K562 (cell line): ENCODE measurements at regions not wholly inside any gene's neighbourhood (a gene's known extent, or its start where the extent isn't known, plus 50 kb on each side); places are given as distances from the start of the nearest gene placed in this dataset.
"Not testable (repeated sequence)": the region's sequence is repeated elsewhere in the genome, so short reads cannot be mapped to it uniquely, and the experiment has no call there.

Experiments
- ATAC-seq: fragments of 200-7000 bp; cut with Tn5 transposase; 3 replicates; pipeline ENCODE4 v1.9.1; 2020; ENCODE audit warnings: moderate library complexity
- BruUV-seq: library from RNA; stranded (reverse); fragments of 400-500 nt; replicated peaks from 2 replicates; lab custom pipeline; 2021; lab: Mats Ljungman, UMichigan
- CTCF ChIA-PET: fragments of 300-600 bp; formaldehyde crosslinking; extraction: SDS; loops from one replicate; lab custom pipeline; 2021; ENCODE audit warnings: low intra/inter-chr PET ratio; lab: Yijun Ruan, JAX
- POLR2A ChIA-PET: fragments of 300-600, 350-650 bp; sonication (Branson Sonifier 250); formaldehyde crosslinking; extraction: SDS; loops from one replicate; lab custom pipeline; 2021; ENCODE audit warnings: antibody characterized with exemption, inconsistent platforms; lab: Yijun Ruan, JAX
- DNase-seq, 4 experiments: peaks; one replicate each; pipeline versions ENCODE4 v3.0.0 to v3.0.0-alpha.2; 2011 to 2018; ENCODE audit warnings: low spot score in 3 of 4, mixed read lengths in 3 of 4; ENCODE audit errors: extremely low read depth in 1 of 4
- FAIRE-seq: peaks from 2 replicates; lab custom pipeline; 2011; peaks lifted over from hg19 to GRCh38; lab: Jason Lieb, UNC
- H2AFZ ChIP-seq: 2 replicates; pipeline ENCODE4 v1.6.0; 2011; ENCODE audit warnings: low read depth, low read length, control low read depth, inconsistent platforms
- H3K27ac ChIP-seq: fragments of 200-600 bp; 3 replicates; pipeline ENCODE4 v1.8.0; 2011; ENCODE audit warnings: low read depth, mild to moderate bottlenecking, control low read depth, inconsistent platforms, low read length, moderate library complexity, mixed read lengths; ENCODE audit errors: extremely low read depth
- H3K27me3 ChIP-seq, 2 experiments: fragments of 300-600 bp in 1 of 2; 2 replicates in 1 of 2; 3 replicates in 1 of 2; pipeline versions ENCODE4 v1.6.0 to v1.8.0; 2011; ENCODE audit warnings: inconsistent platforms in 2 of 2, low read length in 2 of 2, mild to moderate bottlenecking in 1 of 2, mixed read lengths in 1 of 2, moderate library complexity in 1 of 2; ENCODE audit not compliant: control insufficient read depth in 2 of 2, insufficient read depth in 2 of 2
- H3K36me3 ChIP-seq: fragments of 300-600 bp; 3 replicates; pipeline ENCODE4 v1.8.0; 2011; ENCODE audit warnings: mild to moderate bottlenecking, low read length, inconsistent platforms; ENCODE audit not compliant: control insufficient read depth, insufficient read depth
- H3K4me1 ChIP-seq, 2 experiments: fragments of 200-600 bp in 1 of 2; replicated peaks in 1 of 2; 2 replicates in 1 of 2; 3 replicates in 1 of 2; pipeline versions ENCODE4 v1.5.1 to v1.8.0; 2011; ENCODE audit warnings: inconsistent platforms in 2 of 2, low read length in 2 of 2, mild to moderate bottlenecking in 1 of 2, mixed read lengths in 1 of 2, moderate library complexity in 1 of 2; ENCODE audit not compliant: control insufficient read depth in 2 of 2, insufficient read depth in 2 of 2
- H3K4me2 ChIP-seq: 2 replicates; pipeline ENCODE4 v1.6.1; 2011; ENCODE audit warnings: low read length, control low read depth, inconsistent platforms, mixed read lengths; ENCODE audit not compliant: insufficient read depth
- H3K4me3 ChIP-seq: fragments of 200-600 bp; sonication (generic), shearing (Covaris generic); 2 replicates; pipeline ENCODE4 v1.5.1; 2016; ENCODE audit warnings: control low read depth, inconsistent platforms
- H3K79me2 ChIP-seq: fragments of 200-600 bp; 3 replicates; pipeline ENCODE4 v1.8.0; 2011; ENCODE audit warnings: low read length, inconsistent platforms; ENCODE audit not compliant: control insufficient read depth, insufficient read depth
- H3K9ac ChIP-seq, 2 experiments: 2 replicates each; pipeline versions ENCODE4 v1.6.0 to v1.6.1; 2011; ENCODE audit warnings: low read depth in 2 of 2, low read length in 2 of 2, control low read depth in 1 of 2, inconsistent platforms in 1 of 2, mild to moderate bottlenecking in 1 of 2, mixed read lengths in 1 of 2; ENCODE audit not compliant: insufficient read depth in 1 of 2
- H3K9me1 ChIP-seq: one replicate; pipeline ENCODE4 v1.6.0; 2011; ENCODE audit warnings: inconsistent platforms, mild to moderate bottlenecking, low read length, moderate library complexity; ENCODE audit not compliant: control insufficient read depth, insufficient read depth
- H3K9me3 ChIP-seq: replicated peaks from 2 replicates; pipeline ENCODE4 v1.5.1; 2011; ENCODE audit warnings: low read depth, low read length, inconsistent platforms; ENCODE audit not compliant: control insufficient read depth, insufficient read depth
- H4K20me1 ChIP-seq: replicated peaks from 2 replicates; pipeline ENCODE4 v1.6.1; 2011; ENCODE audit warnings: low read length, inconsistent platforms, mixed read lengths; ENCODE audit not compliant: control insufficient read depth, insufficient read depth
- WGBS: fragments of 100-300 bp; shearing (Covaris generic); methylation state at CpG from one replicate; pipeline ENCODE4 v1.1.6; 2016; ENCODE audit warnings: low coverage, mixed read lengths; ENCODE audit not compliant: insufficient coverage; ENCODE audit errors: missing lambda C conversion rate; 5-methylcytosine and 5-hydroxymethylcytosine counted together
- in situ Hi-C: fragments of 300-500 bp; cut with MboI; formaldehyde crosslinking; loops from 4 replicates; pipeline ENCODE4 v1.15.0; 2018; ENCODE audit warnings: inconsistent platforms, mixed read lengths
- intact Hi-C: fragments of 100-400 bp; cut with micrococcal nuclease; formaldehyde crosslinking; loops from 2 replicates; pipeline ENCODE4 v1.14.2; 2022
- TF ChIP-seq, protein P1 (sequence below): IDR thresholded peaks from 2 replicates; pipeline ENCODE4 v1.6.1; 2011; ENCODE audit warnings: borderline replicate concordance, low read depth, mild to moderate bottlenecking, moderate library complexity, low read length; ENCODE audit not compliant: insufficient read depth, poor library complexity, severe bottlenecking
- TF ChIP-seq, protein P2 (sequence below), 3 experiments: IDR thresholded peaks in 2 of 3; conservative IDR thresholded peaks in 1 of 3; 2 replicates each; pipeline ENCODE4 v1.5.1; 2011 to 2012; ENCODE audit warnings: low read length in 3 of 3, mild to moderate bottlenecking in 3 of 3, control low read depth in 2 of 3, improper control_type of control experiment in 1 of 3, inconsistent platforms in 1 of 3, low read depth in 1 of 3, mixed read lengths in 1 of 3, moderate library complexity in 1 of 3; ENCODE audit not compliant: insufficient read depth in 2 of 3

DNA sequence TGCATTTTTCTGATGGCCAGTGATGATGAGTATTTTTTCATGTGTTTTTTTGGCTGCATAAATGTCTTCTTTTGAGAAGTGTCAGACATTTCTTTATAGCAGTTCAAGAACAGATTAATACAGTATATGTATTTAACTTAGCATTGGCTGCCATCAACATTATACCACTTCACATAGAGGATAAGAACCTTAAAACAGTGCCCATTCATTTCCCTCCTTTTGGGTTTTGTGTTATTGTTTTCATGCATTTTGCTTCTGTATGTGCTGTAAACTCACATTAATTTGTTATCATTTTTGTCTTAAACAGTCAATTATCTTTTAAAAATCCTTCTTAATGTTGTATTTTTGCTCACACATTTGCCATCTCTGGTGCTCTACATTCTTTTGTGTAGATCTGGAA is 381.6 kb upstream of the DEFB115 start:
- H3K9me3 ChIP-seq, H3K9ac ChIP-seq, POLR2A ChIA-PET, BruUV-seq, intact Hi-C loops, H3K79me2 ChIP-seq, H3K27me3 ChIP-seq, H3K4me2 ChIP-seq, H4K20me1 ChIP-seq, ATAC-seq, H3K4me1 ChIP-seq, H3K36me3 ChIP-seq, H2AFZ ChIP-seq, DNase-seq, CTCF ChIA-PET, H3K4me3 ChIP-seq, H3K27ac ChIP-seq, H3K9me1 ChIP-seq, FAIRE-seq: not testable (repeated sequence)
- in situ Hi-C loops = loop anchor here (25.0 kb wide), 1 partner anchor 389 kb away; no protein-coding TSS in a partner anchor

DNA sequence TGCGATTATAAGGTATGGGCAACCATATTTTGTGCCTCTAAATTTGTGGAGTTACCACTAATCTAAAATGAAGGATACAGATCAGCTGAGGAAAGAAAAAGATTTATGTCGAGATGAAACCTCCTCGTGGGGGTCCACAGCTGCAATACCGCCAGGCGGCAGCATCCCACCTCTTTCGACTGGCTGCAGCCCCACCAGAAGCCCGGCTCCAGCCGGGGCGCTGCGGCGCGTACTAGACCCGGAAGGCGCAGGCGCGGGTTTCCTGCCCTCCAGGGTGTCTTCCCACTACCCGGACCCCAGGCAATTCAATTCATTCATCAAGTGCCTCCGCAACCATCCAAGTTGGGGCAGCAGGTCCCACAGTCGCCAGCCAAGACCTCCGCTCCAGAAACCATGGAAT is 366.1 kb upstream of the DEFB115 start:
- intact Hi-C loops, BruUV-seq, H3K4me2 ChIP-seq, FAIRE-seq, H3K9me1 ChIP-seq, H3K36me3 ChIP-seq, H3K27ac ChIP-seq, H4K20me1 ChIP-seq, H3K79me2 ChIP-seq, H3K9me3 ChIP-seq, CTCF ChIA-PET, H3K4me1 ChIP-seq, POLR2A ChIA-PET, H3K9ac ChIP-seq: not testable (repeated sequence)
- in situ Hi-C loops = loop anchor here (25.0 kb wide), 1 partner anchor 404 kb away; no protein-coding TSS in a partner anchor
- DNase-seq = peak; percentile 13 to 47 (median 29)
- 2% methylated on average over 11 of the region's 20 CpGs for WGBS
- Histone ChIP-seq H2AFZ (peak overlapping the region; percentile 76), H3K27me3 (peaks cover 0 to 21% of the 10 kb centered on the region in 2 experiments; a peak in 1 of 5 replicates), H3K4me3 (peak overlapping the region; percentile 10; the same call in 1 of the 2 replicates)
- ATAC-seq = peak; percentile 92
- TF ChIP-seq, protein P1, sequence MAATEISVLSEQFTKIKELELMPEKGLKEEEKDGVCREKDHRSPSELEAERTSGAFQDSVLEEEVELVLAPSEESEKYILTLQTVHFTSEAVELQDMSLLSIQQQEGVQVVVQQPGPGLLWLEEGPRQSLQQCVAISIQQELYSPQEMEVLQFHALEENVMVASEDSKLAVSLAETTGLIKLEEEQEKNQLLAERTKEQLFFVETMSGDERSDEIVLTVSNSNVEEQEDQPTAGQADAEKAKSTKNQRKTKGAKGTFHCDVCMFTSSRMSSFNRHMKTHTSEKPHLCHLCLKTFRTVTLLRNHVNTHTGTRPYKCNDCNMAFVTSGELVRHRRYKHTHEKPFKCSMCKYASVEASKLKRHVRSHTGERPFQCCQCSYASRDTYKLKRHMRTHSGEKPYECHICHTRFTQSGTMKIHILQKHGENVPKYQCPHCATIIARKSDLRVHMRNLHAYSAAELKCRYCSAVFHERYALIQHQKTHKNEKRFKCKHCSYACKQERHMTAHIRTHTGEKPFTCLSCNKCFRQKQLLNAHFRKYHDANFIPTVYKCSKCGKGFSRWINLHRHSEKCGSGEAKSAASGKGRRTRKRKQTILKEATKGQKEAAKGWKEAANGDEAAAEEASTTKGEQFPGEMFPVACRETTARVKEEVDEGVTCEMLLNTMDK = peak; percentile 22
- TF ChIP-seq, protein P2, sequence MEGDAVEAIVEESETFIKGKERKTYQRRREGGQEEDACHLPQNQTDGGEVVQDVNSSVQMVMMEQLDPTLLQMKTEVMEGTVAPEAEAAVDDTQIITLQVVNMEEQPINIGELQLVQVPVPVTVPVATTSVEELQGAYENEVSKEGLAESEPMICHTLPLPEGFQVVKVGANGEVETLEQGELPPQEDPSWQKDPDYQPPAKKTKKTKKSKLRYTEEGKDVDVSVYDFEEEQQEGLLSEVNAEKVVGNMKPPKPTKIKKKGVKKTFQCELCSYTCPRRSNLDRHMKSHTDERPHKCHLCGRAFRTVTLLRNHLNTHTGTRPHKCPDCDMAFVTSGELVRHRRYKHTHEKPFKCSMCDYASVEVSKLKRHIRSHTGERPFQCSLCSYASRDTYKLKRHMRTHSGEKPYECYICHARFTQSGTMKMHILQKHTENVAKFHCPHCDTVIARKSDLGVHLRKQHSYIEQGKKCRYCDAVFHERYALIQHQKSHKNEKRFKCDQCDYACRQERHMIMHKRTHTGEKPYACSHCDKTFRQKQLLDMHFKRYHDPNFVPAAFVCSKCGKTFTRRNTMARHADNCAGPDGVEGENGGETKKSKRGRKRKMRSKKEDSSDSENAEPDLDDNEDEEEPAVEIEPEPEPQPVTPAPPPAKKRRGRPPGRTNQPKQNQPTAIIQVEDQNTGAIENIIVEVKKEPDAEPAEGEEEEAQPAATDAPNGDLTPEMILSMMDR (IDR thresholded peaks at IDR 0.05 in 2 of 3, conservative IDR thresholded peaks at IDR 0.05 in 1 of 3; ENCODE audit: insufficient read depth in 2 of 3, low read depth in 1 of 3, low read length in 3 of 3) = peak; percentile 51 to 89 (median 51); a peak in 5 of 6 replicates
